ENCODE measurements at regions not wholly inside any gene's neighbourhood (a gene's known extent, or its start where the extent isn't known, plus 50 kb on each side); places are given as distances from the start of the nearest gene placed in this dataset.

DNA sequence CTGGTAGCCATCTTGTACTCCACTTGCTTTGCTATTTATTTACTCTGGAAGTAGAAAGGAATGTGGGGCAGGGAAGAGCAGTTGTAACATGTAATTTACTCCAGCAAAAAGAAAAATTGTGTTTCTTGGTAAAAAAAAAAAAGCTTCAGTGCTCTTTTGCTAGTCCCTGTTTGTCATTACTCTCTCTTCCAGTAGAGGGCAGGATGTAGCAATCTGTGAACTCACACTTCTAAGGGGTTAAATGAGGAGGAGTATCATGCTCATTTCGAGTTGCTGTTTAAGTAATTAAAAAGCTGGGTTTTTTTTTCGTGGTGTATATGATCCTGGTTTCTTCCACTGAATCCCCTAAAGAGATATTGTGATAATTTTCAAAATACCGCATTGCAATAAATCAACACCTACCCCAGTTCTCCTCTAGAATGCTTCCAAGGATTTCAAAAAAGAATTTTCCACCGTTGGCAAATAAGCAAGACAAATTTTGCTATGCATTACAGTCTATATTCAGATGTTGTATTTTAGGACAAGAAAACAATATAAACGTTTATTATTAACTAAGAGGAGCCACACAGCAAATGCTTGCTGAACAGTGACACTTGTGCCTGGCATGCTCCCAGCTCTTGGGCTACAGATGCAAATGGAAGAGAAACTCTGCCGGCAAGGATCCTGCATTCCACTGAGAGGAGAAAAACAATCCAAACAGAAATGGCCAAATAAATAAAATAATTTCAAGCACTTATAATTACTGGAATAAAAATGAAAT, 261.6 kb downstream of the ASXL3 start:
- TF ChIP-seq, protein P1, sequence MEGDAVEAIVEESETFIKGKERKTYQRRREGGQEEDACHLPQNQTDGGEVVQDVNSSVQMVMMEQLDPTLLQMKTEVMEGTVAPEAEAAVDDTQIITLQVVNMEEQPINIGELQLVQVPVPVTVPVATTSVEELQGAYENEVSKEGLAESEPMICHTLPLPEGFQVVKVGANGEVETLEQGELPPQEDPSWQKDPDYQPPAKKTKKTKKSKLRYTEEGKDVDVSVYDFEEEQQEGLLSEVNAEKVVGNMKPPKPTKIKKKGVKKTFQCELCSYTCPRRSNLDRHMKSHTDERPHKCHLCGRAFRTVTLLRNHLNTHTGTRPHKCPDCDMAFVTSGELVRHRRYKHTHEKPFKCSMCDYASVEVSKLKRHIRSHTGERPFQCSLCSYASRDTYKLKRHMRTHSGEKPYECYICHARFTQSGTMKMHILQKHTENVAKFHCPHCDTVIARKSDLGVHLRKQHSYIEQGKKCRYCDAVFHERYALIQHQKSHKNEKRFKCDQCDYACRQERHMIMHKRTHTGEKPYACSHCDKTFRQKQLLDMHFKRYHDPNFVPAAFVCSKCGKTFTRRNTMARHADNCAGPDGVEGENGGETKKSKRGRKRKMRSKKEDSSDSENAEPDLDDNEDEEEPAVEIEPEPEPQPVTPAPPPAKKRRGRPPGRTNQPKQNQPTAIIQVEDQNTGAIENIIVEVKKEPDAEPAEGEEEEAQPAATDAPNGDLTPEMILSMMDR (IDR thresholded peaks at IDR 0.05): peak in 4 of 6 experiments; percentile 38 to 73 (median 67)
- TF ChIP-seq POLR2A (IDR thresholded peaks at IDR 0.05): no peak

Data from Peyer's patch (tissue), 4 donors.